ENCODE measurements at regions not wholly inside any gene's neighbourhood (a gene's known extent, or its start where the extent isn't known, plus 50 kb on each side); places are given as distances from the start of the nearest gene placed in this dataset.

GRCh38 chr3:153072856-153073255 lies 89.2 kb upstream of the RAP2B start:
- no peak overlapping the region for H2BK15ac ChIP-seq (ENCODE audit: low read depth, poor library complexity, severe bottlenecking)
- no peaks in the 10 kb centered on the region for H3K79me1 ChIP-seq (replicated peaks; ENCODE audit: low read length, poor library complexity, severe bottlenecking)
- peaks cover 2% of the 10 kb centered on the region for H3K4me1 ChIP-seq (ENCODE audit: control insufficient read depth, insufficient read depth, low read depth, low read length)
- no peak overlapping the region for H3K18ac ChIP-seq (ENCODE audit: low read depth in 1 of 2, low read length in 2 of 2)
- H3K23ac ChIP-seq (ENCODE audit: low read length in 2 of 2): no peak overlapping the region
- no peak overlapping the region for H3K14ac ChIP-seq (ENCODE audit: low read length in 2 of 2)
- no peaks in the 10 kb centered on the region for H3K36me3 ChIP-seq (ENCODE audit: control insufficient read depth in 1 of 2, insufficient read depth in 2 of 2, low read depth in 1 of 2, low read length in 2 of 2)
- H3K9me3 ChIP-seq (ENCODE audit: control insufficient read depth, low read length): no peaks in the 10 kb centered on the region
- no peak overlapping the region for H4K8ac ChIP-seq (ENCODE audit: low read length)
- DNase-seq: no peak
- H2AK5ac ChIP-seq (ENCODE audit: low read length, severe bottlenecking): no peak overlapping the region
- no peak overlapping the region for H4K91ac ChIP-seq (ENCODE audit: low read length)
- H3K4me2 ChIP-seq (ENCODE audit: low read length, poor library complexity, severe bottlenecking): no peak overlapping the region
- no peak overlapping the region for H3K4ac ChIP-seq (ENCODE audit: low read depth in 1 of 2, low read length in 2 of 2)
- no peak overlapping the region for H2AFZ ChIP-seq (ENCODE audit: low read depth, low read length)
- H3K27me3 ChIP-seq (ENCODE audit: control insufficient read depth in 1 of 2, insufficient read depth in 1 of 2, low read length in 2 of 2): no peaks in the 10 kb centered on the region
- no peak overlapping the region for H2BK12ac ChIP-seq (ENCODE audit: low read length in 2 of 2)
- H2BK5ac ChIP-seq (ENCODE audit: low read depth, low read length, poor library complexity, severe bottlenecking): no peak overlapping the region
- H3K9ac ChIP-seq (ENCODE audit: low read length): no peak overlapping the region
- 97% methylated on average over 5 of the region's 5 CpGs for WGBS
- H3K4me3 ChIP-seq (ENCODE audit: insufficient read depth in 1 of 2, low read depth in 1 of 2, low read length in 2 of 2): no peak overlapping the region
- no peak overlapping the region for H2BK120ac ChIP-seq (ENCODE audit: low read depth, low read length)
- H3K27ac ChIP-seq (ENCODE audit: low read length, poor library complexity, severe bottlenecking): no peak overlapping the region

GRCh38 chr3:153073636-153074035 lies 88.4 kb upstream of the RAP2B start:
- no peaks in the 10 kb centered on the region for H3K27me3 ChIP-seq (ENCODE audit: control insufficient read depth in 1 of 2, insufficient read depth in 1 of 2, low read length in 2 of 2)
- H3K79me1 ChIP-seq (replicated peaks; ENCODE audit: low read length, poor library complexity, severe bottlenecking): no peaks in the 10 kb centered on the region
- no peak overlapping the region for H2BK5ac ChIP-seq (ENCODE audit: low read depth, low read length, poor library complexity, severe bottlenecking)
- no peak overlapping the region for H3K27ac ChIP-seq (ENCODE audit: low read length, poor library complexity, severe bottlenecking)
- H2AK5ac ChIP-seq (ENCODE audit: low read length, severe bottlenecking): no peak overlapping the region
- H3K14ac ChIP-seq (ENCODE audit: low read length in 2 of 2): no peak overlapping the region
- no peak overlapping the region for H3K4me2 ChIP-seq (ENCODE audit: low read length, poor library complexity, severe bottlenecking)
- no peak overlapping the region for H3K4ac ChIP-seq (ENCODE audit: low read depth in 1 of 2, low read length in 2 of 2)
- DNase-seq: no peak
- H3K18ac ChIP-seq (ENCODE audit: low read depth in 1 of 2, low read length in 2 of 2): no peak overlapping the region
- no peak overlapping the region for H3K9ac ChIP-seq (ENCODE audit: low read length)
- H3K36me3 ChIP-seq (ENCODE audit: control insufficient read depth in 1 of 2, insufficient read depth in 2 of 2, low read depth in 1 of 2, low read length in 2 of 2): no peaks in the 10 kb centered on the region
- no peaks in the 10 kb centered on the region for H3K9me3 ChIP-seq (ENCODE audit: control insufficient read depth, low read length)
- no peak overlapping the region for H2BK120ac ChIP-seq (ENCODE audit: low read depth, low read length)
- H3K23ac ChIP-seq (ENCODE audit: low read length in 2 of 2): no peak overlapping the region
- H3K4me3 ChIP-seq (ENCODE audit: insufficient read depth in 1 of 2, low read depth in 1 of 2, low read length in 2 of 2): no peak overlapping the region
- no peak overlapping the region for H4K8ac ChIP-seq (ENCODE audit: low read length)
- H2BK12ac ChIP-seq (ENCODE audit: low read length in 2 of 2): no peak overlapping the region
- H2BK15ac ChIP-seq (ENCODE audit: low read depth, poor library complexity, severe bottlenecking): no peak overlapping the region
- no peak overlapping the region for H2AFZ ChIP-seq (ENCODE audit: low read depth, low read length)
- 94% methylated on average over 5 of the region's 5 CpGs for WGBS
- peaks cover 2% of the 10 kb centered on the region for H3K4me1 ChIP-seq (ENCODE audit: control insufficient read depth, insufficient read depth, low read depth, low read length)
- no peak overlapping the region for H4K91ac ChIP-seq (ENCODE audit: low read length)

GRCh38 chr3:153078826-153079225 lies 83.2 kb upstream of the RAP2B start:
- Histone ChIP-seq H3K23ac (ENCODE audit: low read length in 2 of 2) (no peak overlapping the region), H2BK15ac (ENCODE audit: low read depth, poor library complexity, severe bottlenecking) (no peak overlapping the region), H3K36me3 (ENCODE audit: control insufficient read depth in 1 of 2, insufficient read depth in 2 of 2, low read depth in 1 of 2, low read length in 2 of 2) (no peaks in the 10 kb centered on the region), H3K14ac (ENCODE audit: low read length in 2 of 2) (no peak overlapping the region), H2BK12ac (ENCODE audit: low read length in 2 of 2) (no peak overlapping the region), H2BK120ac (ENCODE audit: low read depth, low read length) (no peak overlapping the region), H4K91ac (ENCODE audit: low read length) (no peak overlapping the region), H3K4me1 (ENCODE audit: control insufficient read depth, insufficient read depth, low read depth, low read length) (no peaks in the 10 kb centered on the region), H3K27ac (ENCODE audit: low read length, poor library complexity, severe bottlenecking) (no peak overlapping the region), H4K8ac (ENCODE audit: low read length) (no peak overlapping the region), H3K4ac (ENCODE audit: low read depth in 1 of 2, low read length in 2 of 2) (no peak overlapping the region), H3K9ac (ENCODE audit: low read length) (no peak overlapping the region), H2AK5ac (ENCODE audit: low read length, severe bottlenecking) (no peak overlapping the region), H3K27me3 (ENCODE audit: control insufficient read depth in 1 of 2, insufficient read depth in 1 of 2, low read length in 2 of 2) (no peaks in the 10 kb centered on the region), H2BK5ac (ENCODE audit: low read depth, low read length, poor library complexity, severe bottlenecking) (no peak overlapping the region), H3K18ac (ENCODE audit: low read depth in 1 of 2, low read length in 2 of 2) (no peak overlapping the region), H3K4me2 (ENCODE audit: low read length, poor library complexity, severe bottlenecking) (no peak overlapping the region), H3K9me3 (ENCODE audit: control insufficient read depth, low read length) (no peaks in the 10 kb centered on the region), H3K79me1 (replicated peaks; ENCODE audit: low read length, poor library complexity, severe bottlenecking) (no peaks in the 10 kb centered on the region), H3K4me3 (ENCODE audit: insufficient read depth in 1 of 2, low read depth in 1 of 2, low read length in 2 of 2) (no peak overlapping the region), H2AFZ (ENCODE audit: low read depth, low read length) (no peak overlapping the region)
- no peak for DNase-seq
- 84% methylated on average over 5 of the region's 7 CpGs for WGBS

- Histone ChIP-seq H2BK120ac (ENCODE audit: low read depth, low read length) (no peak overlapping the region), H3K27ac (ENCODE audit: low read length, poor library complexity, severe bottlenecking) (no peak overlapping the region), H2BK12ac (ENCODE audit: low read length in 2 of 2) (no peak overlapping the region), H3K18ac (ENCODE audit: low read depth in 1 of 2, low read length in 2 of 2) (no peak overlapping the region), H3K9ac (ENCODE audit: low read length) (no peak overlapping the region), H3K4me1 (ENCODE audit: control insufficient read depth, insufficient read depth, low read depth, low read length) (no peaks in the 10 kb centered on the region), H3K36me3 (ENCODE audit: control insufficient read depth in 1 of 2, insufficient read depth in 2 of 2, low read depth in 1 of 2, low read length in 2 of 2) (no peaks in the 10 kb centered on the region), H3K27me3 (ENCODE audit: control insufficient read depth in 1 of 2, insufficient read depth in 1 of 2, low read length in 2 of 2) (no peaks in the 10 kb centered on the region), H3K79me1 (replicated peaks; ENCODE audit: low read length, poor library complexity, severe bottlenecking) (no peaks in the 10 kb centered on the region), H2AK5ac (ENCODE audit: low read length, severe bottlenecking) (no peak overlapping the region), H2AFZ (ENCODE audit: low read depth, low read length) (no peak overlapping the region), H3K4me3 (ENCODE audit: insufficient read depth in 1 of 2, low read depth in 1 of 2, low read length in 2 of 2) (no peak overlapping the region), H4K8ac (ENCODE audit: low read length) (no peak overlapping the region), H3K14ac (ENCODE audit: low read length in 2 of 2) (no peak overlapping the region), H3K23ac (ENCODE audit: low read length in 2 of 2) (no peak overlapping the region), H4K91ac (ENCODE audit: low read length) (no peak overlapping the region), H2BK15ac (ENCODE audit: low read depth, poor library complexity, severe bottlenecking) (no peak overlapping the region), H2BK5ac (ENCODE audit: low read depth, low read length, poor library complexity, severe bottlenecking) (no peak overlapping the region), H3K4ac (ENCODE audit: low read depth in 1 of 2, low read length in 2 of 2) (no peak overlapping the region), H3K4me2 (ENCODE audit: low read length, poor library complexity, severe bottlenecking) (no peak overlapping the region), H3K9me3 (ENCODE audit: control insufficient read depth, low read length) (no peaks in the 10 kb centered on the region)
- no peak for DNase-seq
Observed at GRCh38 chr3:153079386-153079785, 82.6 kb upstream of the RAP2B start.
